ENCODE measurements at regions not wholly inside any gene's neighbourhood (a gene's known extent, or its start where the extent isn't known, plus 50 kb on each side); places are given as distances from the start of the nearest gene placed in this dataset.

- Mint-ChIP-seq H3K27me3 (peaks cover 17 to 45% of the 10 kb centered on the region in 2 donors), H3K9me3 (no peaks in the 10 kb centered on the region), H3K4me3 (no peak overlapping the region), H3K4me1 (no peaks in the 10 kb centered on the region), H3K36me3 (no peaks in the 10 kb centered on the region), H3K27ac (no peak overlapping the region)
- DNase-seq, result no peak
- no peak for ATAC-seq (replicated peaks)
Observed at GRCh38 chr20:50303573-50304500, 113.2 kb downstream of the CEBPB start.

- no peak for ATAC-seq (replicated peaks)
- Mint-ChIP-seq H3K4me1 (peaks cover 0 to 2% of the 10 kb centered on the region in 2 donors), H3K36me3 (no peaks in the 10 kb centered on the region), H3K9me3 (no peaks in the 10 kb centered on the region), H3K27ac (no peak overlapping the region), H3K4me3 (no peak overlapping the region), H3K27me3 (peaks cover 17 to 49% of the 10 kb centered on the region in 2 donors)
- no peak for DNase-seq
Observed at GRCh38 chr20:50304501-50304856, 113.8 kb downstream of the CEBPB start.

- peak in 1 of 2 donors; percentile 25 for ATAC-seq (replicated peaks)
- Mint-ChIP-seq H3K9me3 (no peaks in the 10 kb centered on the region), H3K4me3 (no peak overlapping the region), H3K27me3 (peaks cover 18 to 48% of the 10 kb centered on the region in 2 donors), H3K4me1 (peaks cover 0 to 4% of the 10 kb centered on the region in 2 donors), H3K27ac (no peak overlapping the region), H3K36me3 (no peaks in the 10 kb centered on the region)
- DNase-seq, result no peak
Observed at GRCh38 chr20:50304923-50305635, 114.4 kb downstream of the CEBPB start.

- H3K36me3 Mint-ChIP-seq, result no peaks in the 10 kb centered on the region
- H3K9me3 Mint-ChIP-seq, result no peaks in the 10 kb centered on the region
- H3K4me3 Mint-ChIP-seq, result no peak overlapping the region
- no peak for ATAC-seq (replicated peaks)
- H3K27ac Mint-ChIP-seq, result no peak overlapping the region
- H3K27me3 Mint-ChIP-seq, result peaks cover 14 to 48% of the 10 kb centered on the region in 2 donors
- H3K4me1 Mint-ChIP-seq, result peaks cover 2 to 4% of the 10 kb centered on the region in 2 donors
- DNase-seq, result no peak
Observed at GRCh38 chr20:50305636-50306477, 115.2 kb downstream of the CEBPB start.

- no peak overlapping the region for H3K27ac Mint-ChIP-seq
- H3K4me1 Mint-ChIP-seq, result peaks cover 2 to 4% of the 10 kb centered on the region in 2 donors
- DNase-seq (no peak), ATAC-seq (replicated peaks) (no peak)
- H3K4me3 Mint-ChIP-seq, result no peak overlapping the region
- no peaks in the 10 kb centered on the region for H3K36me3 Mint-ChIP-seq
- H3K27me3 Mint-ChIP-seq, result peaks cover 11 to 44% of the 10 kb centered on the region in 2 donors
- no peaks in the 10 kb centered on the region for H3K9me3 Mint-ChIP-seq
Observed at GRCh38 chr20:50306478-50307423, 116.1 kb downstream of the CEBPB start.

GRCh38 chr20:50308166-50308512 lies 117.5 kb downstream of the CEBPB start:
- peaks cover 19 to 47% of the 10 kb centered on the region in 2 donors for H3K27me3 Mint-ChIP-seq
- no peak overlapping the region for H3K4me3 Mint-ChIP-seq
- DNase-seq (no peak), ATAC-seq (replicated peaks) (peak in 1 of 2 donors; percentile 18)
- H3K27ac Mint-ChIP-seq, result no peak overlapping the region
- H3K4me1 Mint-ChIP-seq, result peaks cover 2 to 4% of the 10 kb centered on the region in 2 donors
- peaks cover 0 to under 1% of the 10 kb centered on the region in 2 donors for H3K9me3 Mint-ChIP-seq
- H3K36me3 Mint-ChIP-seq, result no peaks in the 10 kb centered on the region

GRCh38 chr20:50308513-50309279 lies 118.1 kb downstream of the CEBPB start:
- Mint-ChIP-seq H3K4me3 (no peak overlapping the region), H3K36me3 (no peaks in the 10 kb centered on the region), H3K9me3 (peaks cover 0 to 2% of the 10 kb centered on the region in 2 donors), H3K4me1 (peaks cover 2 to 4% of the 10 kb centered on the region in 2 donors), H3K27ac (no peak overlapping the region), H3K27me3 (peaks cover 25 to 47% of the 10 kb centered on the region in 2 donors)
- ATAC-seq (replicated peaks), result peak in 1 of 2 donors; percentile 42
- no peak for DNase-seq

- peaks cover 0 to 2% of the 10 kb centered on the region in 2 donors for H3K9me3 Mint-ChIP-seq
Observed at GRCh38 chr20:50309280-50309763, 118.7 kb downstream of the CEBPB start.

GRCh38 chr20:50309764-50310672 lies 119.4 kb downstream of the CEBPB start:
- no peaks in the 10 kb centered on the region for H3K36me3 Mint-ChIP-seq
- DNase-seq (no peak), ATAC-seq (replicated peaks) (no peak)
- H3K4me1 Mint-ChIP-seq, result peaks cover 2 to 4% of the 10 kb centered on the region in 2 donors
- H3K4me3 Mint-ChIP-seq, result no peak overlapping the region
- peaks cover 25 to 48% of the 10 kb centered on the region in 2 donors for H3K27me3 Mint-ChIP-seq
- no peak overlapping the region for H3K27ac Mint-ChIP-seq
- H3K9me3 Mint-ChIP-seq, result peaks cover 0 to 2% of the 10 kb centered on the region in 2 donors

More at GRCh38 chr20:50309280-50309763, 118.7 kb downstream of the CEBPB start:
- Mint-ChIP-seq H3K27me3 (peaks cover 25 to 48% of the 10 kb centered on the region in 2 donors), H3K27ac (no peak overlapping the region), H3K4me3 (no peak overlapping the region), H3K36me3 (no peaks in the 10 kb centered on the region), H3K4me1 (peaks cover 2 to 4% of the 10 kb centered on the region in 2 donors)
- DNase-seq (no peak), ATAC-seq (replicated peaks) (no peak)

- Mint-ChIP-seq H3K27ac (no peak overlapping the region), H3K9me3 (peaks cover 0 to 2% of the 10 kb centered on the region in 2 donors), H3K4me3 (no peak overlapping the region), H3K36me3 (no peaks in the 10 kb centered on the region), H3K4me1 (peaks cover 2 to 4% of the 10 kb centered on the region in 2 donors), H3K27me3 (peaks cover 25 to 48% of the 10 kb centered on the region in 2 donors)
- DNase-seq, result no peak
- no peak for ATAC-seq (replicated peaks)
Observed at GRCh38 chr20:50310673-50311051, 120.0 kb downstream of the CEBPB start.

GRCh38 chr20:50311308-50312001 lies 120.8 kb downstream of the CEBPB start:
- Mint-ChIP-seq H3K4me3 (no peak overlapping the region), H3K36me3 (no peaks in the 10 kb centered on the region), H3K9me3 (peaks cover 0 to 2% of the 10 kb centered on the region in 2 donors), H3K4me1 (peaks cover 2 to 4% of the 10 kb centered on the region in 2 donors), H3K27me3 (peaks cover 29 to 49% of the 10 kb centered on the region in 2 donors), H3K27ac (no peak overlapping the region)
- DNase-seq (no peak), ATAC-seq (replicated peaks) (no peak)
